Muscle of arm (tissue), 1 donor: ENCODE measurements at regions not wholly inside any gene's neighbourhood (a gene's known extent, or its start where the extent isn't known, plus 50 kb on each side); places are given as distances from the start of the nearest gene placed in this dataset.
"Not testable (repeated sequence)": the region's sequence is repeated elsewhere in the genome, so short reads cannot be mapped to it uniquely, and the experiment has no call there.

Experiments
- DNase-seq: peaks from one replicate; pipeline ENCODE4 v3.0.0-alpha.2; 2013

GRCh38 chr13:31385540-31385939, 185.8 kb downstream of the B3GLCT start:
- DNase-seq: no peak

GRCh38 chr13:31394506-31394905, 194.7 kb downstream of the B3GLCT start:
- no peak for DNase-seq

- no peak for DNase-seq
Measured at GRCh38 chr13:31395090-31395489, 195.3 kb downstream of the B3GLCT start.

GRCh38 chr13:31399690-31400089, 199.9 kb downstream of the B3GLCT start:
- no peak for DNase-seq

- DNase-seq: not testable (repeated sequence)
Measured at GRCh38 chr13:31403711-31404110, 203.9 kb downstream of the B3GLCT start.

GRCh38 chr13:31408927-31409326, 209.2 kb downstream of the B3GLCT start:
- no peak for DNase-seq

GRCh38 chr13:31409678-31410356, 210.0 kb downstream of the B3GLCT start:
- DNase-seq: no peak

GRCh38 chr13:31413516-31413915, 213.7 kb downstream of the B3GLCT start:
- no peak for DNase-seq

- no peak for DNase-seq
Measured at GRCh38 chr13:31416066-31416465, 216.3 kb downstream of the B3GLCT start.

GRCh38 chr13:31418186-31418585, 218.4 kb downstream of the B3GLCT start:
- DNase-seq: no peak

GRCh38 chr13:31421756-31422155, 222.0 kb downstream of the B3GLCT start:
- DNase-seq: no peak

GRCh38 chr13:31424130-31424729, 224.5 kb downstream of the B3GLCT start:
- peak; percentile 77 for DNase-seq

- no peak for DNase-seq
Measured at GRCh38 chr13:31426395-31426794, 226.6 kb downstream of the B3GLCT start.

- no peak for DNase-seq
Measured at GRCh38 chr13:31427151-31428100, 227.7 kb downstream of the B3GLCT start.

- peak; percentile 61 for DNase-seq
Measured at GRCh38 chr13:31431722-31432137, 232.0 kb downstream of the B3GLCT start.

GRCh38 chr13:31433207-31433606, 233.4 kb downstream of the B3GLCT start:
- DNase-seq: peak; percentile 57

GRCh38 chr13:31433746-31434145, 234.0 kb downstream of the B3GLCT start:
- no peak for DNase-seq

GRCh38 chr13:31434613-31435012, 234.8 kb downstream of the B3GLCT start:
- no peak for DNase-seq

- no peak for DNase-seq
Measured at GRCh38 chr13:31435536-31435935, 235.8 kb downstream of the B3GLCT start.

GRCh38 chr13:31436478-31436877, 236.7 kb downstream of the B3GLCT start:
- DNase-seq: no peak

GRCh38 chr13:31437975-31438374, 238.2 kb downstream of the B3GLCT start:
- no peak for DNase-seq

- DNase-seq: no peak
Measured at GRCh38 chr13:31440132-31440531, 240.4 kb downstream of the B3GLCT start.
